PC-3 (cell line): ENCODE measurements at regions not wholly inside any gene's neighbourhood (a gene's known extent, or its start where the extent isn't known, plus 50 kb on each side); places are given as distances from the start of the nearest gene placed in this dataset.

Experiments used
- CTCF ChIP-seq: fragments of 300-600 bp; sonication (generic); conservative IDR thresholded peaks from 2 replicates; pipeline ENCODE4 v1.5.1; 2017; ENCODE audit warnings: antibody characterized with exemption, low read depth, mild to moderate bottlenecking, low read length
- EZH2 ChIP-seq: fragments of 300-600 bp; sonication (generic); IDR thresholded peaks from one replicate; pipeline ENCODE4 v1.6.1; 2017; ENCODE audit warnings: antibody characterized with exemption, mild to moderate bottlenecking, low read length; ENCODE audit not compliant: unreplicated experiment
- EZH2phosphoT487 ChIP-seq: fragments of 300-600 bp; sonication (generic); IDR thresholded peaks from 2 replicates; pipeline ENCODE4 v1.6.1; 2018; ENCODE audit warnings: mild to moderate bottlenecking, antibody characterized with exemption, low read length, borderline replicate concordance

DNA sequence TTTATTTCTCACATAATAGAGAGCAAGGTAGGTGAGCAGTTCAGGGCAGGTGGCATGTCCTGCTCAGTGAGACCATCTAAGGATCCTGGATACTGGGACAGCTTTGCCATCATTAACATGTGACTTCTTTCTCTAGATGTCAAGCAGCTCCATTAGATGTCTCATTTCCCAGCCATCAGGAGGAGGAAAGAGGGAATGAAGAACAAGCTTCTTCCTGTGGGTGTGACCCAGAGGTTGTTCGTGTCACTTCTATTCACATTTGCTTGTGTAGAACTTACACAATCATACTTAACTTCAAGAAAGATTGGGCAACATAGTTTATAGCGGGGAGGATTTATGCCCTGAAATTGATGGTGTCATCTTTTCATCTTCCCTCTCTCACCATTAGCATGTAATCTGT, 169.2 kb upstream of the B3GALT2 start:
- no peak for TF ChIP-seq CTCF
- no peak for TF ChIP-seq EZH2
- TF ChIP-seq EZH2phosphoT487, result no peak
